GM12878 (cell line): ENCODE measurements at regions not wholly inside any gene's neighbourhood (a gene's known extent, or its start where the extent isn't known, plus 50 kb on each side); places are given as distances from the start of the nearest gene placed in this dataset.

Experiments used
- ATAC-seq: fragments of 200-7000 bp; cut with Tn5 transposase; 3 replicates; pipeline ENCODE4 v1.9.1; 2020; ENCODE audit warnings: mild to moderate bottlenecking, moderate library complexity
- BruUV-seq: library from RNA; stranded (reverse); fragments of 400-500 nt; replicated peaks from 2 replicates; lab custom pipeline; 2021; lab: Mats Ljungman, UMichigan
- CTCF ChIA-PET: fragments of 300-600 bp; sonication (Branson Sonifier 250); formaldehyde crosslinking; extraction: SDS; loops from one replicate; lab custom pipeline; 2021; ENCODE audit warnings: inconsistent platforms; lab: Yijun Ruan, JAX
- POLR2A ChIA-PET: fragments of 350-600 bp; formaldehyde crosslinking; extraction: SDS; loops from one replicate; lab custom pipeline; 2021; ENCODE audit warnings: inconsistent platforms; lab: Charles Lee
- RAD21 ChIA-PET: fragments of 300-600 bp; sonication (Branson Sonifier 250); formaldehyde crosslinking; loops from one replicate; lab custom pipeline; 2023; ENCODE audit warnings: antibody characterized with exemption; ENCODE audit not compliant: unreplicated experiment; lab: Charles Lee
- SMC1A ChIA-PET: fragments of 300-600 bp; sonication (Branson Sonifier 250); formaldehyde crosslinking; loops from one replicate; lab custom pipeline; 2023; ENCODE audit not compliant: unreplicated experiment, uncharacterized antibody; lab: Charles Lee
- DNase-seq: peaks from one replicate; pipeline ENCODE4 v3.0.0-alpha.2; 2011; ENCODE audit warnings: low read depth, low spot score
- FAIRE-seq: peaks from 3 replicates; lab custom pipeline; 2011; peaks lifted over from hg19 to GRCh38; lab: Jason Lieb, UNC
- H2AFZ ChIP-seq: 2 replicates; pipeline ENCODE4 v1.6.0; 2011; ENCODE audit warnings: low read depth, low read length, control low read depth; ENCODE audit not compliant: control insufficient read depth
- H3K27ac ChIP-seq: 2 replicates; pipeline ENCODE4 v1.5.1; 2011; ENCODE audit warnings: control low read depth; ENCODE audit not compliant: control insufficient read depth, insufficient read depth
- H3K27me3 ChIP-seq, 2 experiments: replicated peaks in 1 of 2; 2 replicates each; pipeline versions ENCODE4 v1.6.0 to v1.6.1; 2011; ENCODE audit warnings: low read length in 1 of 2; ENCODE audit not compliant: control insufficient read depth in 2 of 2, insufficient read depth in 2 of 2
- H3K36me3 ChIP-seq, 2 experiments: 2 replicates each; pipeline ENCODE4 v1.5.1; 2011; ENCODE audit warnings: low read length in 1 of 2; ENCODE audit not compliant: control insufficient read depth in 2 of 2, insufficient read depth in 2 of 2
- H3K4me1 ChIP-seq: 2 replicates; pipeline ENCODE4 v1.6.1; 2011; ENCODE audit warnings: mild to moderate bottlenecking, low read length, moderate library complexity, mixed read lengths; ENCODE audit not compliant: control insufficient read depth, insufficient read depth
- H3K4me2 ChIP-seq: 2 replicates; pipeline ENCODE4 v1.6.0; 2011; ENCODE audit warnings: control low read depth; ENCODE audit not compliant: control insufficient read depth, insufficient read depth
- H3K4me3 ChIP-seq: fragments of 200-600 bp; sonication (generic); 2 replicates; pipeline ENCODE4 v1.5.1; 2016
- H3K79me2 ChIP-seq: 2 replicates; pipeline ENCODE4 v1.6.0; 2011; ENCODE audit warnings: low read length; ENCODE audit not compliant: control insufficient read depth, insufficient read depth
- H3K9ac ChIP-seq: 2 replicates; pipeline ENCODE4 v1.8.0; 2011; ENCODE audit warnings: low read length, control low read depth, mixed read lengths; ENCODE audit not compliant: control insufficient read depth, insufficient read depth
- H3K9me3 ChIP-seq: replicated peaks from 3 replicates; pipeline ENCODE4 v1.5.1; 2011; ENCODE audit warnings: mild to moderate bottlenecking, low read length; ENCODE audit not compliant: control insufficient read depth, insufficient read depth
- H4K20me1 ChIP-seq: 2 replicates; pipeline ENCODE4 v1.6.0; 2011; ENCODE audit not compliant: control insufficient read depth, insufficient read depth
- JUNB ChIP-seq: IDR thresholded peaks from 2 replicates; pipeline ENCODE4 v1.6.1; 2016; ENCODE audit warnings: antibody characterized with exemption, mild to moderate bottlenecking
- NFIC ChIP-seq: IDR thresholded peaks from 2 replicates; pipeline ENCODE4 v1.6.1; 2012; ENCODE audit warnings: low read depth, mild to moderate bottlenecking, inconsistent platforms, low read length, moderate library complexity
- SIN3A ChIP-seq: IDR thresholded peaks from 2 replicates; pipeline ENCODE4 v1.6.1; 2012; ENCODE audit warnings: low read depth, low read length, improper control_type of control experiment
- SUPT20H ChIP-seq: IDR thresholded peaks from 2 replicates; pipeline ENCODE4 v1.6.1; 2011; ENCODE audit warnings: low read depth, mild to moderate bottlenecking, low read length, moderate library complexity, borderline replicate concordance; ENCODE audit not compliant: control insufficient read depth
- ZBTB40 ChIP-seq: fragments of 450-650 bp; IDR thresholded peaks from 2 replicates; pipeline ENCODE4 v1.6.1; 2016; ENCODE audit warnings: mild to moderate bottlenecking, moderate library complexity, borderline replicate concordance
- WGBS: methylation state at CpG from one replicate; pipeline ENCODE4 v1.1.6; 2016; ENCODE audit warnings: low lambda C conversion rate; ENCODE audit not compliant: insufficient replicate concordance, insufficient coverage; ENCODE audit errors: missing lambda C conversion rate; 5-methylcytosine and 5-hydroxymethylcytosine counted together
- in situ Hi-C: fragments of 300-500 bp; cut with MboI; formaldehyde crosslinking; loops from 9 replicates; pipeline ENCODE4 v1.14.3; 2018; ENCODE audit warnings: mixed read lengths
- intact Hi-C: fragments of 100-400 bp; cut with micrococcal nuclease; formaldehyde crosslinking; loops from one replicate; pipeline ENCODE4 v1.14.2; 2022; ENCODE audit not compliant: unreplicated experiment
- TF ChIP-seq, protein P1 (sequence below): IDR thresholded peaks from 2 replicates; pipeline ENCODE4 v1.6.1; 2012; ENCODE audit warnings: low read length, inconsistent platforms

GRCh38 chr13:50235604-50236342 is 220.5 kb downstream of the KCNRG start:
- intact Hi-C loops (loop anchor here (2.0 kb wide), 1 partner anchor 107 kb away; no protein-coding TSS in a partner anchor), in situ Hi-C loops (no loop called here)
- Histone ChIP-seq H3K36me3 (no peaks in the 10 kb centered on the region), H4K20me1 (no peaks in the 10 kb centered on the region), H2AFZ (no peak overlapping the region), H3K27me3 (no peaks in the 10 kb centered on the region), H3K4me3 (no peak overlapping the region), H3K27ac (no peak overlapping the region), H3K4me1 (peaks cover 16% of the 10 kb centered on the region), H3K9ac (no peak overlapping the region), H3K9me3 (peaks cover 9% of the 10 kb centered on the region; the same call in 2 of the 3 replicates), H3K4me2 (peak overlapping the region; percentile 73)
- ATAC-seq (no peak), FAIRE-seq (no peak), DNase-seq (no peak)
- BruUV-seq: no TSS peak
- RAD21 ChIA-PET: interaction anchor here (1.1 to 1.4 kb wide), 4 partner anchors 9 to 679 kb away, joined by 3 to 7 read pairs (median 4); partner anchors contain the start of gene TRIM13
- SMC1A ChIA-PET: interaction anchor here (0.6 to 2.6 kb wide), 5 partner anchors 11 to 576 kb away, joined by 3 to 17 read pairs (median 4); no protein-coding TSS in a partner anchor
- CTCF ChIA-PET: interaction anchor here (1.0 to 1.4 kb wide), 4 partner anchors 10 to 565 kb away, joined by 3 to 6 read pairs (median 3); no protein-coding TSS in a partner anchor
- WGBS: 33% methylated on average over 6 of the region's 6 CpGs
- TF ChIP-seq NFIC: peak; percentile 50; the same call in 1 of the 2 replicates
- no peak for TF ChIP-seq SUPT20H
- TF ChIP-seq ZBTB40: no peak
- TF ChIP-seq, protein P1, sequence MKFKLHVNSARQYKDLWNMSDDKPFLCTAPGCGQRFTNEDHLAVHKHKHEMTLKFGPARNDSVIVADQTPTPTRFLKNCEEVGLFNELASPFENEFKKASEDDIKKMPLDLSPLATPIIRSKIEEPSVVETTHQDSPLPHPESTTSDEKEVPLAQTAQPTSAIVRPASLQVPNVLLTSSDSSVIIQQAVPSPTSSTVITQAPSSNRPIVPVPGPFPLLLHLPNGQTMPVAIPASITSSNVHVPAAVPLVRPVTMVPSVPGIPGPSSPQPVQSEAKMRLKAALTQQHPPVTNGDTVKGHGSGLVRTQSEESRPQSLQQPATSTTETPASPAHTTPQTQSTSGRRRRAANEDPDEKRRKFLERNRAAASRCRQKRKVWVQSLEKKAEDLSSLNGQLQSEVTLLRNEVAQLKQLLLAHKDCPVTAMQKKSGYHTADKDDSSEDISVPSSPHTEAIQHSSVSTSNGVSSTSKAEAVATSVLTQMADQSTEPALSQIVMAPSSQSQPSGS: no peak
- no peak for TF ChIP-seq SIN3A
- TF ChIP-seq JUNB: peak; percentile 30; the same call in 1 of the 2 replicates
- TF ChIP-seq, all 136 proteins: peak for 2
- no peaks in the 10 kb centered on the region for H3K79me2 ChIP-seq
- POLR2A ChIA-PET: no interaction called here
